ENCODE measurements at regions not wholly inside any gene's neighbourhood (a gene's known extent, or its start where the extent isn't known, plus 50 kb on each side); places are given as distances from the start of the nearest gene placed in this dataset.
A peak's percentile ranks its signal among the peaks of the same experiment; 100 is the strongest.
"Not testable (repeated sequence)": the region's sequence is repeated elsewhere in the genome, so short reads cannot be mapped to it uniquely, and the experiment has no call there.

- DNase-seq (ENCODE audit: extremely low read depth in 1 of 11, low read depth in 9 of 11, low spot score in 4 of 11) = no peak
Observed at GRCh38 chr3:130569461-130570365, 52.7 kb downstream of the COL6A6 start.

DNA sequence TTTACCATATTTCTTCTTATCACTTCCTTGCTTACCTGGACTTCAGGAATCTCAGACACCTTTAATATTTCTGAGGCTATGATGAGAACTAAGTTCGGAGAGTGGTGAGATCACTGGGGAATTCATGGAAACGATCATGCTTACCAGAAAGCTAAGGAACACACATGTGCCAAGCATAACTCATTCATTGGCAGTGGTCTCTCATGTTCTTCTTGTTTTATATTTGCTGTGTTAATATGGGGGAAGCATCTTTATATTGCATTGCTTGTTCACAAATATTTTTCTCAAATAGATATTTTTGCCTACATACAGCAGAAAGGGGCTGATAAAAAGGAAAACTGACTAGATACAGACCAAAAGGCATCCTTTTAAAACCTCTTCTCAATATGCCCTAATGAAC lies 55.8 kb downstream of the COL6A6 start:
- DNase-seq (ENCODE audit: extremely low read depth in 1 of 11, low read depth in 9 of 11, low spot score in 4 of 11) = no peak

GRCh38 chr3:130576375-130577266 lies 59.6 kb downstream of the COL6A6 start:
- no peak for DNase-seq (ENCODE audit: extremely low read depth in 1 of 11, low read depth in 9 of 11, low spot score in 4 of 11)

GRCh38 chr3:130582457-130583153 lies 65.6 kb downstream of the COL6A6 start:
- no peak for DNase-seq (ENCODE audit: extremely low read depth in 1 of 11, low read depth in 9 of 11, low spot score in 4 of 11)

- DNase-seq (ENCODE audit: extremely low read depth in 1 of 11, low read depth in 9 of 11, low spot score in 4 of 11) = not testable (repeated sequence)
Observed at GRCh38 chr3:130594749-130595148, 77.8 kb downstream of the COL6A6 start.

DNA sequence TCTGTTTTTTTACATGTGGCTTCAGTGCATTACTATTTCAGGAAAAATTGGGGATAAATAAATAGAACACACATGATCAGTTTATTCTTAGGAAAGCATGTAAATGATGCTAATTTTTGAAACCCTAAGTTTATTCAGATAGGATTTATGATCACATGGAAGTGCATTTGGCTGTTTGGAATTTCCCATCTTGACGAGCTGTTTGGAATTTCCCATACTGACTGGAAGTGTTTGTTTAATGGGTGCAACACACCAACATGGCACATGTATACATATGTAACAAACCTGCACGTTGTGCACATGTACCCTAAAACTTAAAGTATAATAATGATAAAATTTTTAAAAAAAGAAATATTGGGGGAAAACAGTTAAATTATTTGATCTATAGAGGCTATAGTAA lies 79.5 kb downstream of the COL6A6 start:
- no peak for DNase-seq (ENCODE audit: extremely low read depth in 1 of 11, low read depth in 9 of 11, low spot score in 4 of 11)

GRCh38 chr3:130601442-130601971 lies 84.5 kb downstream of the COL6A6 start:
- peak in 4 of 11 donors; percentile 5 to 28 (median 17) for DNase-seq (ENCODE audit: extremely low read depth in 1 of 11, low read depth in 9 of 11, low spot score in 4 of 11)

GRCh38 chr3:130604806-130605205 lies 87.8 kb downstream of the COL6A6 start:
- no peak for DNase-seq (ENCODE audit: extremely low read depth in 1 of 11, low read depth in 9 of 11, low spot score in 4 of 11)

DNA sequence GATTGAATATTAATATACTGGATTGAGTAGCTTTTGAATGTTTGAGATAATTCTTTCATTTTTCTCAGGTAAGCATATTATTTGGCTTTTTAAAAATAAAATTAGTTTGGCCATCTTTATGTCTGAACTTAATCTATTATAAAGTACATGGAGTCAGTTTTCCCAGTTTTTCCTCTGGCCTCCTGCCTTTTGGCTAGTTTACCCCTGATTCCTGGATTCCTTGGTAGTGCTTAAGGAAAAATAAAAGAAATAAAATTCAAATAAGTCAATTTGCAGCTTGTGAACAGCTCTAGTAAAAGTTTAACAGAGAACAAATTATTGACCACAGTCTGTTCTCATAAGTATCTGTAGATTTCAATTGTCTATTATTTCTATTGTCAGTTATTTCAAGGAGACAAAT lies 89.4 kb downstream of the COL6A6 start:
- DNase-seq (ENCODE audit: extremely low read depth in 1 of 11, low read depth in 9 of 11, low spot score in 4 of 11) = no peak

GRCh38 chr3:130607553-130608154 lies 90.7 kb downstream of the COL6A6 start:
- no peak for DNase-seq (ENCODE audit: extremely low read depth in 1 of 11, low read depth in 9 of 11, low spot score in 4 of 11)

GRCh38 chr3:130609166-130609979 lies 92.4 kb downstream of the COL6A6 start:
- DNase-seq (ENCODE audit: extremely low read depth in 1 of 11, low read depth in 9 of 11, low spot score in 4 of 11) = peak in 1 of 11 donors; percentile 12

- DNase-seq (ENCODE audit: extremely low read depth in 1 of 11, low read depth in 9 of 11, low spot score in 4 of 11) = no peak
Observed at GRCh38 chr3:130619196-130619595, 102.2 kb downstream of the COL6A6 start.

DNA sequence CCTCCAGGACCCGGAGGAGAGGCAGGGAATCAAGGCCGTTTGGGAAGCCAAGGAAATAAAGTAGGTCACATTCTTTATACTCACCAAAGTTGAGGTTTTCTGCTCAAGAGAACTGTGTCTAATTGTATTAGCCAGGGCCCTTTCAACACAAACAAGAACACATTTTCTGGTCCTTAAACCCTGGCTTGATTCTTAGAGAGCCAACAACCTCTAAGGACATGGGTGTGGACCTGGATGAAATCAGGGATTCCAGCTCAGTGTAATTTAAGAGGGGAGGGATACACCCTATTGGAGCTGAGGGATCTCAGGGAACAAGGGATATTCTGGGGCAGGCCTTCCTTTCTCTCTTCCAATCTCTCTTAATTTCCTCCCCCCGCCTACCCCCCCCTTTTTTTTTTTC lies 104.8 kb downstream of the COL6A6 start:
- no peak for DNase-seq (ENCODE audit: extremely low read depth in 1 of 11, low read depth in 9 of 11, low spot score in 4 of 11)

GRCh38 chr3:130626049-130626448 lies 109.1 kb downstream of the COL6A6 start:
- DNase-seq (ENCODE audit: extremely low read depth in 1 of 11, low read depth in 9 of 11, low spot score in 4 of 11) = no peak

GRCh38 chr3:130627143-130627855 lies 110.3 kb downstream of the COL6A6 start:
- DNase-seq (ENCODE audit: extremely low read depth in 1 of 11, low read depth in 9 of 11, low spot score in 4 of 11) = no peak

GRCh38 chr3:130627882-130628281 lies 110.9 kb downstream of the COL6A6 start:
- DNase-seq (ENCODE audit: extremely low read depth in 1 of 11, low read depth in 9 of 11, low spot score in 4 of 11) = no peak

All from renal cortex interstitium (tissue), 11 donors.